Right atrium auricular region (tissue), 2 donors: ENCODE measurements at regions not wholly inside any gene's neighbourhood (a gene's known extent, or its start where the extent isn't known, plus 50 kb on each side); places are given as distances from the start of the nearest gene placed in this dataset.

ENCODE experiments used
- DNase-seq: peaks from one replicate; pipeline ENCODE4 v3.0.0-alpha.2; 2019; ENCODE audit warnings: low spot score
- H3K27ac ChIP-seq, 2 donors: fragments of 200-600 bp; sonication (generic); 1 replicate in 1 of 2; 2 replicates in 1 of 2; pipeline ENCODE4 v1.5.1; 2016 to 2019
- H3K27me3 ChIP-seq, 2 donors: fragments of 200-600 bp; sonication (generic); one replicate each; pipeline versions ENCODE4 v1.5.1 to v1.6.0; 2017 to 2019
- H3K36me3 ChIP-seq: fragments of 200-600 bp; sonication (generic); one replicate; pipeline ENCODE4 v1.5.1; 2016
- H3K4me1 ChIP-seq, 2 donors: fragments of 200-600 bp; sonication (generic); one replicate each; pipeline versions ENCODE4 v1.5.1 to v1.6.0; 2017 to 2019
- H3K4me3 ChIP-seq, 2 donors: fragments of 200-600 bp; sonication (generic); 1 replicate in 1 of 2; 2 replicates in 1 of 2; pipeline ENCODE4 v1.5.1; 2017 to 2019; ENCODE audit warnings: mild to moderate bottlenecking in 1 of 2, moderate library complexity in 1 of 2
- H3K9me3 ChIP-seq, 2 donors: fragments of 200-600 bp; sonication (generic); one replicate each; pipeline ENCODE4 v1.5.1; 2019
- TF ChIP-seq, protein P1 (sequence below), 2 donors: fragments of 200-600 bp; sonication (generic); IDR thresholded peaks; one replicate each; pipeline ENCODE4 v1.5.1; 2019; ENCODE audit warnings: antibody characterized with exemption in 2 of 2

- H3K27me3 ChIP-seq: no peaks in the 10 kb centered on the region
- H3K4me1 ChIP-seq: no peaks in the 10 kb centered on the region
- DNase-seq: no peak
- TF ChIP-seq, protein P1, sequence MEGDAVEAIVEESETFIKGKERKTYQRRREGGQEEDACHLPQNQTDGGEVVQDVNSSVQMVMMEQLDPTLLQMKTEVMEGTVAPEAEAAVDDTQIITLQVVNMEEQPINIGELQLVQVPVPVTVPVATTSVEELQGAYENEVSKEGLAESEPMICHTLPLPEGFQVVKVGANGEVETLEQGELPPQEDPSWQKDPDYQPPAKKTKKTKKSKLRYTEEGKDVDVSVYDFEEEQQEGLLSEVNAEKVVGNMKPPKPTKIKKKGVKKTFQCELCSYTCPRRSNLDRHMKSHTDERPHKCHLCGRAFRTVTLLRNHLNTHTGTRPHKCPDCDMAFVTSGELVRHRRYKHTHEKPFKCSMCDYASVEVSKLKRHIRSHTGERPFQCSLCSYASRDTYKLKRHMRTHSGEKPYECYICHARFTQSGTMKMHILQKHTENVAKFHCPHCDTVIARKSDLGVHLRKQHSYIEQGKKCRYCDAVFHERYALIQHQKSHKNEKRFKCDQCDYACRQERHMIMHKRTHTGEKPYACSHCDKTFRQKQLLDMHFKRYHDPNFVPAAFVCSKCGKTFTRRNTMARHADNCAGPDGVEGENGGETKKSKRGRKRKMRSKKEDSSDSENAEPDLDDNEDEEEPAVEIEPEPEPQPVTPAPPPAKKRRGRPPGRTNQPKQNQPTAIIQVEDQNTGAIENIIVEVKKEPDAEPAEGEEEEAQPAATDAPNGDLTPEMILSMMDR (IDR thresholded peaks at IDR 0.05): no peak
- no peak overlapping the region for H3K27ac ChIP-seq
- peaks cover 0 to 5% of the 10 kb centered on the region in 2 donors for H3K9me3 ChIP-seq
- no peak overlapping the region for H3K4me3 ChIP-seq
- no peaks in the 10 kb centered on the region for H3K36me3 ChIP-seq
Measured at GRCh38 chr12:89092297-89092696, 260.0 kb downstream of the DUSP6 start.

- no peaks in the 10 kb centered on the region for H3K4me1 ChIP-seq
- H3K9me3 ChIP-seq: peaks cover 0 to 5% of the 10 kb centered on the region in 2 donors
- DNase-seq: no peak
- TF ChIP-seq, protein P1 (IDR thresholded peaks at IDR 0.05): no peak
- H3K27ac ChIP-seq: no peak overlapping the region
- no peak overlapping the region for H3K4me3 ChIP-seq
- no peaks in the 10 kb centered on the region for H3K36me3 ChIP-seq
- no peaks in the 10 kb centered on the region for H3K27me3 ChIP-seq
Measured at GRCh38 chr12:89091293-89091841, 260.9 kb downstream of the DUSP6 start.

DNA sequence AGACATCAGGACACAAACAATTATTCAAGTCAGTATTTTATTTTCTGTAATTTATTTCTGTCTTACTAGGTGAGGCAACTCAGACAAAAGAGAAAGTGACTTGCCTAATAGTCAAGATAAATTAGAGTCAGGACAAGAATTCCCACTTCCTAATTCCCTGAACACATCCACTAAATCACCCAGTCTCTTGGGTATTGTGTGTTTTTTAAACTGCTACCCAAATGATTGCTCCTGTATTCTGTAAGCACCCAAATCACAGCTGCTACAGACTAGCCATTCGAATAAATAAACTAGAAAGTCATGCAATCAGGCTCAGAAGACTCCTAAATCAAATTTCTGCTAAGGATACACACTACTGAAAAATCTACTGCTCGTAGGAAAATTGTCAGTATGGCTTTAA, 263.0 kb downstream of the DUSP6 start:
- TF ChIP-seq, protein P1 (IDR thresholded peaks at IDR 0.05): no peak
- H3K9me3 ChIP-seq: peaks cover 0 to 5% of the 10 kb centered on the region in 2 donors

GRCh38 chr12:89087876-89088275, 264.4 kb downstream of the DUSP6 start:
- no peaks in the 10 kb centered on the region for H3K36me3 ChIP-seq
- peaks cover 0 to 7% of the 10 kb centered on the region in 2 donors for H3K4me1 ChIP-seq
- DNase-seq: no peak
- H3K4me3 ChIP-seq: no peak overlapping the region
- TF ChIP-seq, protein P1 (IDR thresholded peaks at IDR 0.05): no peak
- H3K27me3 ChIP-seq: no peaks in the 10 kb centered on the region
- peaks cover 0 to 5% of the 10 kb centered on the region in 2 donors for H3K9me3 ChIP-seq
- H3K27ac ChIP-seq: no peak overlapping the region

More for the DNA sequence above, 263.0 kb downstream of the DUSP6 start:
- H3K4me1 ChIP-seq: peaks cover 0 to 7% of the 10 kb centered on the region in 2 donors
- no peak overlapping the region for H3K27ac ChIP-seq
- DNase-seq: no peak
- no peaks in the 10 kb centered on the region for H3K36me3 ChIP-seq
- no peaks in the 10 kb centered on the region for H3K27me3 ChIP-seq
- H3K4me3 ChIP-seq: no peak overlapping the region

GRCh38 chr12:89087149-89087825, 265.0 kb downstream of the DUSP6 start:
- Histone ChIP-seq H3K36me3 (no peaks in the 10 kb centered on the region), H3K4me3 (no peak overlapping the region), H3K27me3 (no peaks in the 10 kb centered on the region), H3K27ac (no peak overlapping the region), H3K4me1 (peaks cover 0 to 8% of the 10 kb centered on the region in 2 donors), H3K9me3 (peaks cover 0 to 5% of the 10 kb centered on the region in 2 donors)
- no peak for DNase-seq
- TF ChIP-seq, protein P1 (IDR thresholded peaks at IDR 0.05): no peak
